ENCODE measurements at regions not wholly inside any gene's neighbourhood (a gene's known extent, or its start where the extent isn't known, plus 50 kb on each side); places are given as distances from the start of the nearest gene placed in this dataset.

- no peak for DNase-seq
- Mint-ChIP-seq H3K36me3 (ENCODE audit: low read depth) (no peaks in the 10 kb centered on the region), H3K27me3 (ENCODE audit: insufficient read depth) (no peaks in the 10 kb centered on the region), H3K9me3 (no peaks in the 10 kb centered on the region), H3K4me1 (peaks cover 28% of the 10 kb centered on the region), H3K27ac (no peak overlapping the region), H3K4me3 (no peak overlapping the region)
- TF ChIP-seq CTCF (conservative IDR thresholded peaks at IDR 0.05) = no peak
- Histone ChIP-seq H3K4me3 (ENCODE audit: low read length) (no peak overlapping the region), H3K4me1 (ENCODE audit: control insufficient read depth, insufficient read depth, low read length) (no peaks in the 10 kb centered on the region), H3K9ac (ENCODE audit: extremely low read depth, low read length, poor library complexity, severe bottlenecking) (no peak overlapping the region), H3K27me3 (ENCODE audit: control insufficient read depth, insufficient read depth, low read length, poor library complexity, severe bottlenecking) (no peaks in the 10 kb centered on the region), H3K36me3 (ENCODE audit: control insufficient read depth, insufficient read depth, low read length) (no peaks in the 10 kb centered on the region), H3K9me3 (ENCODE audit: control insufficient read depth, low read length) (no peaks in the 10 kb centered on the region), H3K27ac (ENCODE audit: low read depth, low read length) (no peak overlapping the region)
Observed at GRCh38 chr14:65915125-65915524, 502.6 kb downstream of the FUT8 start.

GRCh38 chr14:65916055-65916454, 503.5 kb downstream of the FUT8 start:
- Mint-ChIP-seq H3K9me3 (no peaks in the 10 kb centered on the region), H3K4me1 (peaks cover 28% of the 10 kb centered on the region), H3K36me3 (ENCODE audit: low read depth) (no peaks in the 10 kb centered on the region), H3K27me3 (ENCODE audit: insufficient read depth) (no peaks in the 10 kb centered on the region), H3K27ac (no peak overlapping the region), H3K4me3 (no peak overlapping the region)
- TF ChIP-seq CTCF (conservative IDR thresholded peaks at IDR 0.05) = no peak
- Histone ChIP-seq H3K4me1 (ENCODE audit: control insufficient read depth, insufficient read depth, low read length) (no peaks in the 10 kb centered on the region), H3K36me3 (ENCODE audit: control insufficient read depth, insufficient read depth, low read length) (no peaks in the 10 kb centered on the region), H3K9ac (ENCODE audit: extremely low read depth, low read length, poor library complexity, severe bottlenecking) (no peak overlapping the region), H3K9me3 (ENCODE audit: control insufficient read depth, low read length) (no peaks in the 10 kb centered on the region), H3K27ac (ENCODE audit: low read depth, low read length) (no peak overlapping the region), H3K4me3 (ENCODE audit: low read length) (no peak overlapping the region), H3K27me3 (ENCODE audit: control insufficient read depth, insufficient read depth, low read length, poor library complexity, severe bottlenecking) (no peaks in the 10 kb centered on the region)
- 86 to 95% methylated on average over 2 of the region's 2 CpGs for WGBS, 2 experiments (ENCODE audit: insufficient coverage in 1 of 2, insufficient read length in 1 of 2)
- no peak for DNase-seq

GRCh38 chr14:65920996-65921395, 508.5 kb downstream of the FUT8 start:
- Histone ChIP-seq H3K27me3 (ENCODE audit: control insufficient read depth, insufficient read depth, low read length, poor library complexity, severe bottlenecking) (no peaks in the 10 kb centered on the region), H3K4me3 (ENCODE audit: low read length) (no peak overlapping the region), H3K9ac (ENCODE audit: extremely low read depth, low read length, poor library complexity, severe bottlenecking) (no peak overlapping the region), H3K9me3 (ENCODE audit: control insufficient read depth, low read length) (no peaks in the 10 kb centered on the region), H3K36me3 (ENCODE audit: control insufficient read depth, insufficient read depth, low read length) (no peaks in the 10 kb centered on the region), H3K4me1 (ENCODE audit: control insufficient read depth, insufficient read depth, low read length) (no peaks in the 10 kb centered on the region), H3K27ac (ENCODE audit: low read depth, low read length) (no peak overlapping the region)
- H3K4me3 Mint-ChIP-seq = no peak overlapping the region
- no peak for DNase-seq
- no peak overlapping the region for H3K27ac Mint-ChIP-seq
- H3K36me3 Mint-ChIP-seq (ENCODE audit: low read depth) = no peaks in the 10 kb centered on the region
- peaks cover 26% of the 10 kb centered on the region for H3K4me1 Mint-ChIP-seq
- H3K27me3 Mint-ChIP-seq (ENCODE audit: insufficient read depth) = peaks cover 3% of the 10 kb centered on the region
- TF ChIP-seq CTCF (conservative IDR thresholded peaks at IDR 0.05) = no peak
- WGBS, 2 experiments (ENCODE audit: insufficient coverage in 1 of 2, insufficient read length in 1 of 2) = 91% methylated on average over 2 of the region's 2 CpGs; no CpG with 5 or more reads in 1 of the 2 experiments
- no peaks in the 10 kb centered on the region for H3K9me3 Mint-ChIP-seq

Measured in endodermal cell (in vitro differentiated cells).